H1 (cell line): ENCODE measurements at regions not wholly inside any gene's neighbourhood (a gene's known extent, or its start where the extent isn't known, plus 50 kb on each side); places are given as distances from the start of the nearest gene placed in this dataset.

Experiments
- CTCF ChIA-PET: fragments of 300-600 bp; sonication (Branson Sonifier 250); formaldehyde crosslinking; loops from one replicate; lab custom pipeline; 2021; ENCODE audit not compliant: partially characterized antibody; lab: Charles Lee
- POLR2A ChIA-PET: fragments of 300-600 bp; sonication (Branson Sonifier 250); formaldehyde crosslinking; loops from one replicate; lab custom pipeline; 2021; ENCODE audit warnings: inconsistent platforms; ENCODE audit not compliant: partially characterized antibody; lab: Charles Lee
- DNase-seq, 2 experiments: peaks; one replicate each; pipeline versions ENCODE4 v3.0.0 to v3.0.0-alpha.2; 2010 to 2022; ENCODE audit warnings: low spot score in 2 of 2, low read depth in 1 of 2, mixed read lengths in 1 of 2
- FAIRE-seq: peaks from 2 replicates; lab custom pipeline; 2011; peaks lifted over from hg19 to GRCh38; lab: Jason Lieb, UNC
- H2AFZ ChIP-seq: 2 replicates; pipeline ENCODE4 v1.8.1; 2012; ENCODE audit warnings: low read length, inconsistent platforms
- H2AK5ac ChIP-seq: 2 replicates; pipeline ENCODE4 v1.6.1; 2013; ENCODE audit warnings: low read depth, low read length
- H2BK120ac ChIP-seq: replicated peaks from 2 replicates; pipeline ENCODE3; 2013; ENCODE audit warnings: low read depth, low read length, inconsistent platforms
- H2BK12ac ChIP-seq: 2 replicates; pipeline ENCODE4 v1.6.1; 2013; ENCODE audit warnings: low read depth, low read length
- H2BK15ac ChIP-seq: 2 replicates; pipeline ENCODE4 v1.6.1; 2013; ENCODE audit warnings: low read length
- H2BK20ac ChIP-seq: 2 replicates; pipeline ENCODE4 v1.6.1; 2013; ENCODE audit warnings: low read length
- H2BK5ac ChIP-seq: 2 replicates; pipeline ENCODE4 v1.6.1; 2013; ENCODE audit warnings: low read depth, low read length
- H3K14ac ChIP-seq: 2 replicates; pipeline ENCODE4 v1.6.1; 2013; ENCODE audit warnings: inconsistent platforms; ENCODE audit not compliant: insufficient read length
- H3K18ac ChIP-seq: 2 replicates; pipeline ENCODE4 v1.6.1; 2013; ENCODE audit warnings: low read length; ENCODE audit errors: extremely low read depth
- H3K23ac ChIP-seq: 2 replicates; pipeline ENCODE4 v1.6.1; 2013; ENCODE audit warnings: inconsistent platforms; ENCODE audit not compliant: insufficient read length
- H3K23me2 ChIP-seq: 2 replicates; pipeline ENCODE4 v1.6.1; 2013; ENCODE audit warnings: low read depth, low read length
- H3K27ac ChIP-seq: 2 replicates; pipeline ENCODE4 v1.6.1; 2011; ENCODE audit warnings: low read depth, low read length, inconsistent platforms
- H3K27me3 ChIP-seq, 4 experiments: replicated peaks in 1 of 4; 1 replicate in 1 of 4; 2 replicates in 3 of 4; pipeline versions ENCODE4 v1.6.1 to v1.8.1; 2011 to 2013; ENCODE audit warnings: low read length in 3 of 4, mild to moderate bottlenecking in 3 of 4, inconsistent platforms in 2 of 4, mixed read lengths in 2 of 4, moderate library complexity in 1 of 4; ENCODE audit not compliant: control insufficient read depth in 3 of 4, insufficient read depth in 3 of 4; ENCODE audit errors: extremely low read depth in 1 of 4
- H3K36me3 ChIP-seq, 4 experiments: 2 replicates each; pipeline versions ENCODE4 v1.6.1 to v1.8.1; 2011 to 2013; ENCODE audit warnings: mild to moderate bottlenecking in 4 of 4, low read length in 3 of 4, moderate library complexity in 2 of 4, control low read depth in 1 of 4, inconsistent platforms in 1 of 4; ENCODE audit not compliant: insufficient read depth in 4 of 4, control insufficient read depth in 2 of 4
- H3K4ac ChIP-seq: replicated peaks from 2 replicates; pipeline ENCODE3; 2013; ENCODE audit warnings: low read length, low read depth, mixed read lengths, inconsistent platforms; ENCODE audit not compliant: insufficient read length
- H3K4me1 ChIP-seq, 4 experiments: replicated peaks in 1 of 4; 1 replicate in 1 of 4; 2 replicates in 3 of 4; pipeline versions ENCODE4 v1.6.1 to v1.8.1; 2011 to 2013; ENCODE audit warnings: low read length in 3 of 4, inconsistent platforms in 2 of 4, mixed read lengths in 1 of 4; ENCODE audit not compliant: insufficient read depth in 4 of 4, control insufficient read depth in 3 of 4
- H3K4me2 ChIP-seq, 2 experiments: 2 replicates each; pipeline versions ENCODE4 v1.6.1 to v1.8.1; 2011 to 2013; ENCODE audit warnings: low read depth in 2 of 2, low read length in 2 of 2, control low read depth in 1 of 2, inconsistent platforms in 1 of 2, mild to moderate bottlenecking in 1 of 2; ENCODE audit not compliant: insufficient read depth in 1 of 2
- H3K4me3 ChIP-seq, 4 experiments: fragments of 200-600, 300-600 bp in 1 of 4; sonication (generic), shearing (Covaris generic), sonication (Bioruptor Twin) in 1 of 4; 2 replicates each; pipeline versions ENCODE4 v1.5.1 to v1.8.1; 2011 to 2016; ENCODE audit warnings: low read length in 4 of 4, low read depth in 3 of 4, control low read depth in 2 of 4, inconsistent platforms in 2 of 4, mild to moderate bottlenecking in 2 of 4, mixed read lengths in 1 of 4, moderate library complexity in 1 of 4; ENCODE audit not compliant: insufficient read depth in 2 of 4; ENCODE audit errors: extremely low read depth in 1 of 4
- H3K56ac ChIP-seq: replicated peaks from 2 replicates; pipeline ENCODE3; 2013; ENCODE audit warnings: low read depth, mild to moderate bottlenecking, mixed read lengths, low read length, inconsistent platforms; ENCODE audit not compliant: insufficient read length
- H3K79me1 ChIP-seq: 2 replicates; pipeline ENCODE4 v1.6.1; 2013; ENCODE audit warnings: low read depth, low read length, control low read depth
- H3K79me2 ChIP-seq, 2 experiments: 2 replicates each; pipeline versions ENCODE4 v1.6.1 to v1.8.1; 2012 to 2013; ENCODE audit warnings: low read length in 2 of 2, mild to moderate bottlenecking in 2 of 2, inconsistent platforms in 1 of 2; ENCODE audit not compliant: insufficient read depth in 2 of 2, control insufficient read depth in 1 of 2
- H3K9ac ChIP-seq, 4 experiments: replicated peaks in 1 of 4; 1 replicate in 1 of 4; 2 replicates in 3 of 4; pipeline versions ENCODE4 v1.6.1 to v1.8.1; 2011 to 2013; ENCODE audit warnings: low read depth in 3 of 4, low read length in 3 of 4, control low read depth in 2 of 4, mild to moderate bottlenecking in 2 of 4, moderate library complexity in 2 of 4, inconsistent platforms in 1 of 4; ENCODE audit errors: extremely low read depth in 1 of 4
- H3K9me3 ChIP-seq, 2 experiments: 2 replicates each; pipeline versions ENCODE4 v1.6.1 to v1.8.1; 2012 to 2013; ENCODE audit warnings: mild to moderate bottlenecking in 2 of 2, moderate library complexity in 2 of 2, control low read depth in 1 of 2, inconsistent platforms in 1 of 2, low read depth in 1 of 2, low read length in 1 of 2, mixed read lengths in 1 of 2; ENCODE audit not compliant: insufficient read depth in 2 of 2
- H4K20me1 ChIP-seq, 2 experiments: replicated peaks in 1 of 2; 2 replicates each; pipeline versions ENCODE3 to v1.8.1; 2011 to 2013; ENCODE audit warnings: inconsistent platforms in 2 of 2, low read length in 2 of 2, mild to moderate bottlenecking in 1 of 2; ENCODE audit not compliant: insufficient read depth in 2 of 2, control insufficient read depth in 1 of 2
- H4K5ac ChIP-seq: 2 replicates; pipeline ENCODE4 v1.6.1; 2013; ENCODE audit warnings: low read length, low read depth, mixed read lengths, inconsistent platforms; ENCODE audit not compliant: insufficient read length
- H4K8ac ChIP-seq: 2 replicates; pipeline ENCODE4 v1.8.0; 2013; ENCODE audit warnings: mild to moderate bottlenecking, moderate library complexity, low read length, inconsistent platforms; ENCODE audit not compliant: insufficient read depth; ENCODE audit errors: extremely low read depth
- H4K91ac ChIP-seq: replicated peaks from 2 replicates; pipeline ENCODE3; 2013; ENCODE audit warnings: low read length, mixed read lengths, inconsistent platforms; ENCODE audit not compliant: insufficient read length
- CREB1 ChIP-seq: IDR thresholded peaks from 2 replicates; pipeline ENCODE4 v1.6.1; 2012; ENCODE audit warnings: inconsistent platforms
- CTBP2 ChIP-seq: IDR thresholded peaks from 2 replicates; pipeline ENCODE4 v1.7.0; 2011; ENCODE audit warnings: borderline replicate concordance, mild to moderate bottlenecking, moderate library complexity, mixed read lengths, low read length; ENCODE audit not compliant: insufficient read depth, insufficient read length
- EGR1 ChIP-seq: IDR thresholded peaks from 2 replicates; pipeline ENCODE4 v1.6.1; 2011; ENCODE audit warnings: low read depth, low read length, borderline replicate concordance
- FOSL1 ChIP-seq: IDR thresholded peaks from 2 replicates; pipeline ENCODE4 v1.6.1; 2011; ENCODE audit warnings: mild to moderate bottlenecking, low read depth, low read length, moderate library complexity; ENCODE audit not compliant: insufficient read depth
- GTF2F1 ChIP-seq: IDR thresholded peaks from 2 replicates; pipeline ENCODE4 v1.6.1; 2012; ENCODE audit warnings: low read depth, low read length, improper control_type of control experiment, borderline replicate concordance
- NRF1 ChIP-seq: IDR thresholded peaks from 2 replicates; pipeline ENCODE4 v1.6.1; 2011; ENCODE audit warnings: mild to moderate bottlenecking, low read depth, low read length, improper control_type of control experiment
- RBBP5 ChIP-seq: IDR thresholded peaks from 2 replicates; pipeline ENCODE4 v1.7.1; 2012; ENCODE audit warnings: low read depth, mild to moderate bottlenecking, inconsistent platforms, low read length, moderate library complexity, borderline replicate concordance
- SIN3A ChIP-seq, 2 experiments: IDR thresholded peaks in 1 of 2; conservative IDR thresholded peaks in 1 of 2; 2 replicates each; pipeline ENCODE4 v1.6.1; 2011 to 2012; ENCODE audit warnings: low read length in 2 of 2, improper control_type of control experiment in 1 of 2, low read depth in 1 of 2, mild to moderate bottlenecking in 1 of 2
- SP1 ChIP-seq: IDR thresholded peaks from 2 replicates; pipeline ENCODE4 v1.6.1; 2011; ENCODE audit warnings: low read depth, low read length
- TBP ChIP-seq: IDR thresholded peaks from 2 replicates; pipeline ENCODE4 v1.6.1; 2011; ENCODE audit warnings: low read depth, low read length, improper control_type of control experiment
- WGBS, 2 experiments: shearing (Covaris generic) in 1 of 2; methylation state at CpG; one replicate each; pipeline versions ENCODE4 v1.1.6 to v1.1.7; 2013 to 2015; ENCODE audit warnings: low lambda C conversion rate in 2 of 2, mixed read lengths in 2 of 2, inconsistent platforms in 1 of 2, low coverage in 1 of 2, missing lambda C conversion rate in 1 of 2; ENCODE audit not compliant: insufficient replicate concordance in 2 of 2, insufficient coverage in 1 of 2, insufficient read length in 1 of 2; ENCODE audit errors: extremely low coverage in 1 of 2, missing lambda C conversion rate in 1 of 2; 5-methylcytosine and 5-hydroxymethylcytosine counted together
- TF ChIP-seq, protein P1 (sequence below): IDR thresholded peaks from 2 replicates; pipeline ENCODE4 v1.6.1; 2011; ENCODE audit warnings: low read depth, mild to moderate bottlenecking, low read length; ENCODE audit not compliant: insufficient read depth
- TF ChIP-seq, protein P2 (sequence below): IDR thresholded peaks from 2 replicates; pipeline ENCODE4 v1.6.1; 2012; ENCODE audit warnings: low read length, inconsistent platforms

DNA sequence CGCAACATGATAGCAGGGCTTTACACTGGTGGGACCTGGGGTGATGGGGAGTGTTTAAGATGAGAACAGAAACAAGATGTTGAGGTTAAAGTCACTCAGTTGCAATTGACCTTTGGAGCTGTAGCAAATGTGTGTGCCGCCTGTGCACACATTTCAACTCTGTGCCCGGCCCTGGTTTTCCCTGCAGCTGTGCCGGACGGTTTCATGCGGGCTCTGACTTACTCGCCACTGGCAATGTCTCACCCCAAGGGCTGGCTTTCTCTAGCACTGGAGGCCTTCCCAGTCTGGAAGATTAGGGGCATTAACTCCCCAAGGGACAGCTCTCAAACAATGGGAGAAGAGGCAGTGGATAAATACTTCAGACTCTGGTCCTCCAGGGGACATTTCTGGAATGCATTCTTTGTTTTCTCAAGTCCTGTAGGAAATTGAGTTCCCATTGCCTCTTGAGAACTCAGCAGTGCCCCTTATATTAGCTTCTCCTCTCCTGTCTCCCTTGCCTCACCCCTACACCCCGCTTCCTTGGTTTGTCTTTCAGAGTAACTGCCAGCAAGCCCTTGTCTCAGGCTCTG is 152.5 kb downstream of the EDEM1 start:
- no peak overlapping the region for H3K4me3 ChIP-seq
- no peaks in the 10 kb centered on the region for H3K79me2 ChIP-seq
- no peak overlapping the region for H3K4me2 ChIP-seq
- H2BK12ac ChIP-seq, result no peak overlapping the region
- POLR2A ChIA-PET, result no interaction called here
- H2BK5ac ChIP-seq, result no peak overlapping the region
- H2AK5ac ChIP-seq, result no peak overlapping the region
- no peaks in the 10 kb centered on the region for H3K27me3 ChIP-seq
- WGBS, 2 experiments, result 98% methylated on average over 8 of the region's 8 CpGs; no CpG with 5 or more reads in 1 of the 2 experiments
- H2AFZ ChIP-seq, result no peak overlapping the region
- H2BK15ac ChIP-seq, result no peak overlapping the region
- no peak overlapping the region for H3K23ac ChIP-seq
- no peaks in the 10 kb centered on the region for H4K20me1 ChIP-seq
- no peak overlapping the region for H4K5ac ChIP-seq
- H4K91ac ChIP-seq, result no peak overlapping the region
- H3K23me2 ChIP-seq, result no peaks in the 10 kb centered on the region; the same call in 1 of the 2 replicates
- H3K4me1 ChIP-seq, result 0 out of 7 replicates have a peak, but pooled peaks cover 0 to 3% (median 0%) of the 10 kb centered on the region in 4 experiments
- no peak overlapping the region for H3K4ac ChIP-seq
- H3K79me1 ChIP-seq, result no peaks in the 10 kb centered on the region
- DNase-seq (no peak), FAIRE-seq (no peak)
- H2BK120ac ChIP-seq, result no peak overlapping the region
- H3K36me3 ChIP-seq, result no peaks in the 10 kb centered on the region
- no peak overlapping the region for H2BK20ac ChIP-seq
- no peak overlapping the region for H3K56ac ChIP-seq
- H3K27ac ChIP-seq, result no peak overlapping the region
- H3K9ac ChIP-seq, result no peak overlapping the region
- no peak overlapping the region for H3K18ac ChIP-seq
- H3K14ac ChIP-seq, result no peak overlapping the region
- no peaks in the 10 kb centered on the region for H3K9me3 ChIP-seq
- TF ChIP-seq NRF1 (no peak), CREB1 (no peak), RBBP5 (no peak), GTF2F1 (no peak), SP1 (no peak), SIN3A (conservative IDR thresholded peaks at IDR 0.05 in 1 of 2, IDR thresholded peaks at IDR 0.05 in 1 of 2; ENCODE audit: low read depth in 1 of 2, low read length in 2 of 2) (no peak), FOSL1 (no peak), EGR1 (no peak), TBP (no peak), CTBP2 (no peak)
- TF ChIP-seq, protein P1, sequence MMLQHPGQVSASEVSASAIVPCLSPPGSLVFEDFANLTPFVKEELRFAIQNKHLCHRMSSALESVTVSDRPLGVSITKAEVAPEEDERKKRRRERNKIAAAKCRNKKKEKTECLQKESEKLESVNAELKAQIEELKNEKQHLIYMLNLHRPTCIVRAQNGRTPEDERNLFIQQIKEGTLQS, result no peak
- TF ChIP-seq, protein P2, sequence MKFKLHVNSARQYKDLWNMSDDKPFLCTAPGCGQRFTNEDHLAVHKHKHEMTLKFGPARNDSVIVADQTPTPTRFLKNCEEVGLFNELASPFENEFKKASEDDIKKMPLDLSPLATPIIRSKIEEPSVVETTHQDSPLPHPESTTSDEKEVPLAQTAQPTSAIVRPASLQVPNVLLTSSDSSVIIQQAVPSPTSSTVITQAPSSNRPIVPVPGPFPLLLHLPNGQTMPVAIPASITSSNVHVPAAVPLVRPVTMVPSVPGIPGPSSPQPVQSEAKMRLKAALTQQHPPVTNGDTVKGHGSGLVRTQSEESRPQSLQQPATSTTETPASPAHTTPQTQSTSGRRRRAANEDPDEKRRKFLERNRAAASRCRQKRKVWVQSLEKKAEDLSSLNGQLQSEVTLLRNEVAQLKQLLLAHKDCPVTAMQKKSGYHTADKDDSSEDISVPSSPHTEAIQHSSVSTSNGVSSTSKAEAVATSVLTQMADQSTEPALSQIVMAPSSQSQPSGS, result no peak
- H4K8ac ChIP-seq, result no peak overlapping the region
- CTCF ChIA-PET, result interaction anchor here (1.0 kb wide), 1 partner anchor 84 kb away, joined by 4 read pairs; no protein-coding TSS in a partner anchor
